ENCODE measurements at regions not wholly inside any gene's neighbourhood (a gene's known extent, or its start where the extent isn't known, plus 50 kb on each side); places are given as distances from the start of the nearest gene placed in this dataset.
A peak's percentile ranks its signal among the peaks of the same experiment; 100 is the strongest.

GRCh38 chr1:59083946-59084865 is 212.7 kb upstream of the FGGY start:
- TF ChIP-seq CTCF (IDR thresholded peaks at IDR 0.05) (no peak), POLR2A (IDR thresholded peaks at IDR 0.05) (no peak), EP300 (IDR thresholded peaks at IDR 0.05) (peak in 1 of 2 donors; percentile 45)

Measured in tibial nerve (tissue), 4 donors.